ENCODE measurements at regions not wholly inside any gene's neighbourhood (a gene's known extent, or its start where the extent isn't known, plus 50 kb on each side); places are given as distances from the start of the nearest gene placed in this dataset.

DNA sequence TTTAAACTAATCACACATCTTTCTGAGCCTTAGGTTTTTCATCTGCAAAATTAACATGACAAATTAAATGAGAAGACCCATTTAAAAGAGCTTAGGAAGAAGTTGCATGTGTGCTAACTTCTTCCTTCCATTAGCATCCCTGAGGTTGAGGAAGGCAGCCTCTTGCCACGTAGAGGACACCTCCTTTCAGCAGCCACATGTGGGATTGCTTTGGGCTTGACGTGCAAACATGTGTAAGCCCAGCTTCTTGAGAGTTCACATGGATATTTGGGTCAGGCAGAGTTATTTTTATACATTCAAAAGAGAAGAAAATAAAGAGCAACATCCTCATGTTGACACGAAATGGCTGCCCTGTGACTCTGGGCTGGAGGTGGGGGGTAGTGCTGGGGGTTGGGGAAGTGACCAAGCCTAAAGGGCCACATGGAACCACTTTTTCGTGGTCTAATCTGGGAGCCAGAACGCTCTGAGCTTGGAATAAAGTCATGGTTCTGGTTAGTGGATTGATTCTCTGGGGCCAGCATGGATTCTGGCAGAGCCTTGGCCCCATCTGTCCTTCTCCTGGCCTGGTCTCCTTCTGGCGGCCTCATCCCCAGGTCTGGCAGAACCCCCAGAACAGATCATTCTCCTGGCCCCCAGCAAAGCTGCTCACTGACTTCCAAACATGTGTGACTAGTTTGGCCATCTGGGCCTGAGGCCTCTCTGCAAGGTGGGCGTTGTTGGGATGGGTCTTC is 137.1 kb upstream of the USP24 start:
- Mint-ChIP-seq H3K36me3 (no peaks in the 10 kb centered on the region), H3K27me3 (peaks cover 3% of the 10 kb centered on the region)

DNA sequence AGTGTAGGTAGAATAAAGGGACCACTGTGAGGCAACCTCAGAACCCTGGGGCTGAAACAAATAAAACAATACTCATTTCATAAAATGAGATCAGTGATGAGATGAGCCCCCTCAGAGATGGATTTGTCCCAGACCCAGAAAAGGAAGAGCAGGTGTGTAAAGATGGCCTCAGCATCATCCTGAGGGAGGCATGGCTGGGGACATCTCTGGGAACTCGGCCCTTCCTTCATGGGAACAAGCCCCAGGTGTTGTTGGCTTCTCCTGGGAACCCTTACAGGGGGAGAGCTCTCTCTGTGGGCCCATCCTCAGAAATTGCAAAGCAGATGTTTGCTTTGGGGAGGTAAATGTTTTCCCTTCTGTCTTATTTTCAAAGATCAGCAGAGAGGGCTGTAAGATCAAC is 133.2 kb upstream of the USP24 start:
- H3K9me3 Mint-ChIP-seq (ENCODE audit: low read depth): no peaks in the 10 kb centered on the region
- H3K4me1 Mint-ChIP-seq (ENCODE audit: low read depth): no peaks in the 10 kb centered on the region
- peaks cover 2% of the 10 kb centered on the region for H3K27me3 Mint-ChIP-seq
- no peaks in the 10 kb centered on the region for H3K36me3 Mint-ChIP-seq
- no peak overlapping the region for H3K4me3 Mint-ChIP-seq
- H3K27ac Mint-ChIP-seq: no peak overlapping the region

More for the DNA sequence above, 137.1 kb upstream of the USP24 start:
- H3K4me3 Mint-ChIP-seq: no peak overlapping the region
- no peaks in the 10 kb centered on the region for H3K4me1 Mint-ChIP-seq (ENCODE audit: low read depth)
- H3K9me3 Mint-ChIP-seq (ENCODE audit: low read depth): no peaks in the 10 kb centered on the region
- no peak overlapping the region for H3K27ac Mint-ChIP-seq

GRCh38 chr1:55347866-55348265 is 132.7 kb upstream of the USP24 start:
- no peak overlapping the region for H3K4me3 Mint-ChIP-seq
- H3K36me3 Mint-ChIP-seq: no peaks in the 10 kb centered on the region
- no peak overlapping the region for H3K27ac Mint-ChIP-seq
- H3K4me1 Mint-ChIP-seq (ENCODE audit: low read depth): no peaks in the 10 kb centered on the region
- peaks cover 4% of the 10 kb centered on the region for H3K27me3 Mint-ChIP-seq
- H3K9me3 Mint-ChIP-seq (ENCODE audit: low read depth): no peaks in the 10 kb centered on the region

- Mint-ChIP-seq H3K9me3 (ENCODE audit: low read depth) (no peaks in the 10 kb centered on the region), H3K27me3 (peaks cover 4% of the 10 kb centered on the region), H3K4me1 (ENCODE audit: low read depth) (no peaks in the 10 kb centered on the region), H3K36me3 (no peaks in the 10 kb centered on the region), H3K4me3 (no peak overlapping the region), H3K27ac (no peak overlapping the region)
Observed at GRCh38 chr1:55347041-55347440, 131.9 kb upstream of the USP24 start.

- peaks cover 4% of the 10 kb centered on the region for H3K27me3 Mint-ChIP-seq
- no peaks in the 10 kb centered on the region for H3K9me3 Mint-ChIP-seq (ENCODE audit: low read depth)
- no peak overlapping the region for H3K27ac Mint-ChIP-seq
- no peaks in the 10 kb centered on the region for H3K36me3 Mint-ChIP-seq
- no peak overlapping the region for H3K4me3 Mint-ChIP-seq
- no peaks in the 10 kb centered on the region for H3K4me1 Mint-ChIP-seq (ENCODE audit: low read depth)
Observed at GRCh38 chr1:55346586-55346985, 131.4 kb upstream of the USP24 start.

- H3K27me3 Mint-ChIP-seq: peaks cover 5% of the 10 kb centered on the region
- H3K27ac Mint-ChIP-seq: no peak overlapping the region
- H3K4me3 Mint-ChIP-seq: no peak overlapping the region
- no peaks in the 10 kb centered on the region for H3K4me1 Mint-ChIP-seq (ENCODE audit: low read depth)
- peaks cover 16% of the 10 kb centered on the region for H3K9me3 Mint-ChIP-seq (ENCODE audit: low read depth)
- H3K36me3 Mint-ChIP-seq: peaks cover 7% of the 10 kb centered on the region
Observed at GRCh38 chr1:55339681-55340080, 124.5 kb upstream of the USP24 start.

DNA sequence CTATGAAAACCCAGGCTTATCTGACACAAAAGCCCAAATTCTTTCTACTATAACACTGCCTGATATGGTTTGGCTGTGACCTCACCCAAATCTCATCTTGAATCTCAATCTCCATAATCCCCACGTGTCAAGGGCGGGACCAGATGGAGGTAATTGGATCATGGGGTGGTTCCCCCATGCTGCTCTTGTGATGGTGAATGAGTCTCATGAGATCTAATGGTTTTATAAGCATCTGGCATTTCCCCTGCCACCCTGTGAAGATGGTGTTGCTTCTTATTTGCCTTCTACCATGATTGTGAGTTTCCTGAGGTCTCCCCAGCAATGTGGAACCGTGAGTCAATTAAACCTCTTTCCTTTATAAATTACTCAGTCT is 123.3 kb upstream of the USP24 start:
- H3K36me3 Mint-ChIP-seq: peaks cover 7% of the 10 kb centered on the region
- peaks cover 5% of the 10 kb centered on the region for H3K27me3 Mint-ChIP-seq
- peaks cover 16% of the 10 kb centered on the region for H3K9me3 Mint-ChIP-seq (ENCODE audit: low read depth)
- H3K4me3 Mint-ChIP-seq: no peak overlapping the region
- no peaks in the 10 kb centered on the region for H3K4me1 Mint-ChIP-seq (ENCODE audit: low read depth)
- no peak overlapping the region for H3K27ac Mint-ChIP-seq

- peaks cover 7% of the 10 kb centered on the region for H3K36me3 Mint-ChIP-seq
- H3K27me3 Mint-ChIP-seq: peaks cover 3% of the 10 kb centered on the region
- H3K4me1 Mint-ChIP-seq (ENCODE audit: low read depth): no peaks in the 10 kb centered on the region
- H3K4me3 Mint-ChIP-seq: no peak overlapping the region
- H3K9me3 Mint-ChIP-seq (ENCODE audit: low read depth): peaks cover 16% of the 10 kb centered on the region
- no peak overlapping the region for H3K27ac Mint-ChIP-seq
Observed at GRCh38 chr1:55337801-55338447, 122.8 kb upstream of the USP24 start.

DNA sequence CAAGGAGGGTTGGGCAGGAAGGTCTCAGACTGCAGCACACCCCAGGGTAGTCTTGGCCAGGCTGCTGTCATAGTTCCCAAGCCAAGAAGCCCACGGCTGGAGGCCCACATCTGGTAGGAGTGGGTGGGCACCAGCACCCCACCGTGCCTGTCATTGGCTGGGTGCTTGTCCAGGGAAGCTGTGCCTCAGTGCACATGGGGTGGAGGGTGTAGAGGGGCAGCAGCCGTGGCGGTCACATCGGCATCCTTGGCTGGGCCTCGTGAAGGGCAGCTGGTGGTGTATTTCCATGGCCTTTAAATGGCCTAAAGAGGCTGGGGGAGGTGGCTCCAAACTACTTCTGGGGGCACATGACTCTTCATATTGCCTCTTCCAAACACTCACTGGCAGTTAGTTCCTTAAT is 119.6 kb upstream of the USP24 start:
- Mint-ChIP-seq H3K27ac (no peak overlapping the region), H3K9me3 (ENCODE audit: low read depth) (peaks cover 1% of the 10 kb centered on the region), H3K4me1 (ENCODE audit: low read depth) (no peaks in the 10 kb centered on the region), H3K27me3 (no peaks in the 10 kb centered on the region), H3K36me3 (peaks cover under 1% of the 10 kb centered on the region), H3K4me3 (no peak overlapping the region)

- Mint-ChIP-seq H3K9me3 (ENCODE audit: low read depth) (no peaks in the 10 kb centered on the region), H3K4me3 (no peak overlapping the region), H3K4me1 (ENCODE audit: low read depth) (no peaks in the 10 kb centered on the region), H3K27ac (no peak overlapping the region), H3K27me3 (no peaks in the 10 kb centered on the region), H3K36me3 (no peaks in the 10 kb centered on the region)
Observed at GRCh38 chr1:55334160-55334559, 119.0 kb upstream of the USP24 start.

DNA sequence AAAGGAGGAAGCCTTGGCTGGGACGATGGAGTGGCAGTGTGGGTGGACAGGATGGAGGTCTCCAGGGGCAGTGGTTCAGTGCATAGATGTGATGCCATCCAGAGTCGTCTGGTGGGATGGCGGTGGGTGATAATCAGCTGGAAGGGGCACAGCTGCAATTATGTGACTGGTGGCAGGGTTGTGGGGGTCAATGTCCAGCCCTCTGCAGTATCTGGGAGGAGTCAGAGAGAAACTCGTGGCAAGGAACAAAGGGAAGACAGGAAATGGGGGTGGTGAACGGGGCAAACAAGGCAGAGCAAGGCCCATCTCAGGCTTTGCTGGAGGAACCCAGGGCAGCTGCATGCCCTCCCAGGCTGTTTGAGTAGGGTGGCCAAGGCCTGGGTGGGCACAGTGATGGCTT is 118.3 kb upstream of the USP24 start:
- H3K27ac Mint-ChIP-seq: no peak overlapping the region
- no peaks in the 10 kb centered on the region for H3K27me3 Mint-ChIP-seq
- no peaks in the 10 kb centered on the region for H3K9me3 Mint-ChIP-seq (ENCODE audit: low read depth)
- H3K36me3 Mint-ChIP-seq: no peaks in the 10 kb centered on the region
- no peak overlapping the region for H3K4me3 Mint-ChIP-seq
- H3K4me1 Mint-ChIP-seq (ENCODE audit: low read depth): no peaks in the 10 kb centered on the region

GRCh38 chr1:55331351-55331750 is 116.2 kb upstream of the USP24 start:
- H3K4me1 Mint-ChIP-seq (ENCODE audit: low read depth): no peaks in the 10 kb centered on the region
- H3K4me3 Mint-ChIP-seq: no peak overlapping the region
- H3K9me3 Mint-ChIP-seq (ENCODE audit: low read depth): no peaks in the 10 kb centered on the region
- no peak overlapping the region for H3K27ac Mint-ChIP-seq
- H3K36me3 Mint-ChIP-seq: no peaks in the 10 kb centered on the region
- no peaks in the 10 kb centered on the region for H3K27me3 Mint-ChIP-seq

DNA sequence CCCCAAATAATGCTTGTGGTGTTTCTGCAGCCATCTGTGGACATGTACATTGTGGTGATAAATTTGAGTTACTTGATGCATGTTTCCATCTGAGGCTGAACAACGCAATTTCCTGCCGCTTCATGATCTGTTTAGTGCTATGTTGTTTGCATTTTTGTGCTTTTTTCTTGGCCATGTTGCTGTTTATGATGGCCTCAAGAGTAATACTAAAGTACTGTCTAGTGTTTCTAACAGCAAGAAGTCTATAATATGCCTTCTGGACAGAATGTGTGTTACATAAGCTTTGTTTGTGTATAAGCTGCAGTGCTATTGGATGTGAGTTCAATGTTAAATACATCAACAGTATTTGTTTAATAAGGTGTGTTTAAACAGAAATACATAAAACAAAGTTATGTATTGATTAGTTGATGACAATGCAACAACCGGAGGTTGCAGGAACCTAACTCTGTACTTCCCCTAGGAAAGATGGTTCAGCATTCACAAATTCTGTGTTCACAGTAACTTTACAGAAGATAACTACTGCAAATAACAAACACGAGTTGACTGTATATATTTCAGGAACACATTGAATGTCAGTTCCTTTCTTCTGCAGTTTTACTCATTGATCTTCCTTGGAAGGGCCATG is 114.8 kb upstream of the USP24 start:
- Mint-ChIP-seq H3K4me3 (no peak overlapping the region), H3K27me3 (no peaks in the 10 kb centered on the region), H3K9me3 (ENCODE audit: low read depth) (no peaks in the 10 kb centered on the region), H3K36me3 (no peaks in the 10 kb centered on the region), H3K4me1 (ENCODE audit: low read depth) (no peaks in the 10 kb centered on the region), H3K27ac (no peak overlapping the region)

DNA sequence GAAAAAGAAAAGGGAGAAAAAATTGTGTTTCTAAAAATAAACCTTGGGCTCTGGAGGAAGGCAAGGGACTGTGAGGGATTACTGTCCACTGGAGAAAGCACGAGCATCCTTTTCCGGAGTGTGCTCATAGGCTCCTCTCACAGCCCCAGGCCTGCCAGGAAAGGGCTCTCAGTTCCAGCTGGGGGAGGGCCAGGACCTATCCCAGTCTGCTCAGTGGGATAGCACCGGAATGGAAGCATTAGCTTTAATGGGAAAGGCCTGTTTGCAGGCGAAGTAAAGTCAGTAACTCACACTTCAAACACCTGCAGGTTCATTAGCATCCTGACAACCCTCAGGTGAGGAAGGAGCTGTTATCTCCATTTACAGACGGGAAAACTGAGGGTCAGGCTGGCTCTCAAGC is 113.9 kb upstream of the USP24 start:
- H3K27ac Mint-ChIP-seq: no peak overlapping the region
- no peaks in the 10 kb centered on the region for H3K27me3 Mint-ChIP-seq
- no peaks in the 10 kb centered on the region for H3K36me3 Mint-ChIP-seq
- no peak overlapping the region for H3K4me3 Mint-ChIP-seq
- H3K9me3 Mint-ChIP-seq (ENCODE audit: low read depth): no peaks in the 10 kb centered on the region
- H3K4me1 Mint-ChIP-seq (ENCODE audit: low read depth): no peaks in the 10 kb centered on the region

- no peak overlapping the region for H3K27ac Mint-ChIP-seq
- H3K36me3 Mint-ChIP-seq: no peaks in the 10 kb centered on the region
- H3K9me3 Mint-ChIP-seq (ENCODE audit: low read depth): no peaks in the 10 kb centered on the region
- no peak overlapping the region for H3K4me3 Mint-ChIP-seq
- H3K27me3 Mint-ChIP-seq: no peaks in the 10 kb centered on the region
- H3K4me1 Mint-ChIP-seq (ENCODE audit: low read depth): no peaks in the 10 kb centered on the region
Observed at GRCh38 chr1:55326496-55327243, 111.5 kb upstream of the USP24 start.

All from activated naive CD8-positive, alpha-beta T cell (primary cell).